Mesenchymal stem cell (in vitro differentiated cells and primary cell): ENCODE measurements at regions not wholly inside any gene's neighbourhood (a gene's known extent, or its start where the extent isn't known, plus 50 kb on each side); places are given as distances from the start of the nearest gene placed in this dataset.

Experiments
- DNase-seq: peaks from one replicate; pipeline ENCODE4 v3.0.0-alpha.2; 2013
- H2AFZ ChIP-seq: one replicate; pipeline ENCODE4 v1.6.1; 2013; ENCODE audit warnings: low read depth, mild to moderate bottlenecking, control low read depth, inconsistent platforms, low read length, moderate library complexity
- H2AK5ac ChIP-seq: 2 replicates; pipeline ENCODE4 v1.6.1; 2013; ENCODE audit warnings: low read length, moderate library complexity, mild to moderate bottlenecking, inconsistent platforms; ENCODE audit not compliant: severe bottlenecking
- H2BK120ac ChIP-seq: one replicate; pipeline ENCODE4 v1.6.1; 2013; ENCODE audit warnings: low read depth, mild to moderate bottlenecking, inconsistent platforms, low read length, moderate library complexity
- H2BK12ac ChIP-seq, 2 experiments: one replicate each; pipeline ENCODE4 v1.6.1; 2013; ENCODE audit warnings: inconsistent platforms in 2 of 2, low read length in 2 of 2, mild to moderate bottlenecking in 2 of 2, moderate library complexity in 2 of 2, control low read depth in 1 of 2
- H2BK15ac ChIP-seq: one replicate; pipeline ENCODE4 v1.6.1; 2013; ENCODE audit warnings: mild to moderate bottlenecking, low read depth, inconsistent platforms; ENCODE audit not compliant: poor library complexity, severe bottlenecking
- H2BK5ac ChIP-seq: 2 replicates; pipeline ENCODE4 v1.6.1; 2013; ENCODE audit warnings: low read depth, mild to moderate bottlenecking, low read length, control low read depth, inconsistent platforms; ENCODE audit not compliant: poor library complexity, severe bottlenecking
- H3K14ac ChIP-seq, 2 experiments: one replicate each; pipeline ENCODE4 v1.6.1; 2013; ENCODE audit warnings: inconsistent platforms in 2 of 2, low read length in 2 of 2, control low read depth in 1 of 2, mild to moderate bottlenecking in 1 of 2, moderate library complexity in 1 of 2
- H3K18ac ChIP-seq, 2 experiments: one replicate each; pipeline ENCODE4 v1.6.1; 2013; ENCODE audit warnings: inconsistent platforms in 2 of 2, low read length in 2 of 2, control low read depth in 1 of 2, low read depth in 1 of 2, mild to moderate bottlenecking in 1 of 2
- H3K23ac ChIP-seq, 2 experiments: one replicate each; pipeline ENCODE4 v1.6.1; 2013; ENCODE audit warnings: inconsistent platforms in 2 of 2, low read length in 2 of 2, mild to moderate bottlenecking in 2 of 2, moderate library complexity in 2 of 2, control low read depth in 1 of 2
- H3K27ac ChIP-seq: 2 replicates; pipeline ENCODE4 v1.5.1; 2013; ENCODE audit warnings: mild to moderate bottlenecking, moderate library complexity, low read length, control low read depth, inconsistent platforms; ENCODE audit not compliant: poor library complexity, severe bottlenecking
- H3K27me3 ChIP-seq, 2 experiments: 2 replicates each; pipeline versions ENCODE4 v1.6.1 to v1.7.0; 2013; ENCODE audit warnings: low read length in 2 of 2, mild to moderate bottlenecking in 2 of 2, moderate library complexity in 2 of 2, control low read depth in 1 of 2, inconsistent platforms in 1 of 2; ENCODE audit not compliant: control insufficient read depth in 1 of 2, insufficient read depth in 1 of 2
- H3K36me3 ChIP-seq, 2 experiments: 2 replicates each; pipeline versions ENCODE4 v1.6.1 to v1.7.0; 2013; ENCODE audit warnings: low read length in 2 of 2, control low read depth in 1 of 2, inconsistent platforms in 1 of 2, low read depth in 1 of 2, mild to moderate bottlenecking in 1 of 2; ENCODE audit not compliant: insufficient read depth in 2 of 2, control insufficient read depth in 1 of 2
- H3K4ac ChIP-seq, 2 experiments: one replicate each; pipeline ENCODE4 v1.6.1; 2013; ENCODE audit warnings: inconsistent platforms in 2 of 2, low read length in 2 of 2, mild to moderate bottlenecking in 2 of 2, moderate library complexity in 2 of 2, control low read depth in 1 of 2, low read depth in 1 of 2
- H3K4me1 ChIP-seq: 2 replicates; pipeline ENCODE4 v1.6.1; 2013; ENCODE audit warnings: low read depth, low read length, control low read depth; ENCODE audit not compliant: control insufficient read depth, insufficient read depth
- H3K4me2 ChIP-seq: 2 replicates; pipeline ENCODE4 v1.6.1; 2013; ENCODE audit warnings: low read length, mild to moderate bottlenecking, inconsistent platforms; ENCODE audit not compliant: poor library complexity, severe bottlenecking
- H3K4me3 ChIP-seq, 2 experiments: 2 replicates each; pipeline versions ENCODE4 v1.5.1 to v1.7.0; 2013; ENCODE audit warnings: low read length in 2 of 2, mild to moderate bottlenecking in 2 of 2, control low read depth in 1 of 2, low read depth in 1 of 2; ENCODE audit not compliant: insufficient read depth in 1 of 2
- H3K79me1 ChIP-seq: replicated peaks from 2 replicates; pipeline ENCODE4 v1.6.1; 2013; ENCODE audit warnings: mild to moderate bottlenecking, control low read depth, low read length, inconsistent platforms; ENCODE audit not compliant: poor library complexity, severe bottlenecking
- H3K9ac ChIP-seq: 2 replicates; pipeline ENCODE4 v1.7.0; 2013; ENCODE audit warnings: mild to moderate bottlenecking, low read length, moderate library complexity
- H3K9me3 ChIP-seq: 2 replicates; pipeline ENCODE4 v1.7.0; 2013; ENCODE audit warnings: mild to moderate bottlenecking, low read length; ENCODE audit not compliant: control insufficient read depth
- H4K8ac ChIP-seq: one replicate; pipeline ENCODE4 v1.6.1; 2013; ENCODE audit warnings: inconsistent platforms, mild to moderate bottlenecking, low read length, moderate library complexity
- H4K91ac ChIP-seq: one replicate; pipeline ENCODE4 v1.6.1; 2013; ENCODE audit warnings: mild to moderate bottlenecking, low read length, inconsistent platforms
- WGBS: methylation state at CpG from one replicate; pipeline ENCODE4 v1.1.7; 2013; ENCODE audit warnings: mixed read lengths; 5-methylcytosine and 5-hydroxymethylcytosine counted together

DNA sequence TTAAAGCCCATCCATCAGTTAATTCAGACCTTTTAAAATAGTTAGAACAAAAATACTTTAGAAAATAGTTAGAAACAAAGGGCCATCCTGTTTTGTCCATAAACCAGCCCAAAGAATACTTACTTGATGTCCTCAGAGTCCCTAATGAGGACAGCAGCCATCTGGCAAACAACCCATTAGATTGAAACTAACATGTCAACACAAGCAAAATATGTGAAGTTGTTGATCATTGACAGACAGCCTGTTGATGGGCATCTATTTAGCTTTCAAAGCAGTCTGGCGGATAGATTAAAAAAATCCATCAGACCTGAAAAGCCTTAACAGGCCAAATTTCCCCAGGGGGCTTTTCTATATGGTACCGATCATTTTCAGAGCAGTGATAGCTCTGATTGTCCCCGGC is 154.2 kb upstream of the TSHZ2 start:
- Histone ChIP-seq H3K79me1 (no peaks in the 10 kb centered on the region), H3K14ac (no peak overlapping the region), H3K9ac (no peak overlapping the region), H3K4me1 (no peaks in the 10 kb centered on the region), H3K18ac (no peak overlapping the region), H2AFZ (no peak overlapping the region), H3K23ac (no peak overlapping the region), H2BK120ac (no peak overlapping the region), H2AK5ac (no peak overlapping the region), H3K27me3 (no peaks in the 10 kb centered on the region), H3K4me2 (no peak overlapping the region), H3K27ac (no peak overlapping the region), H3K4me3 (no peak overlapping the region), H2BK15ac (no peak overlapping the region), H4K8ac (no peak overlapping the region), H4K91ac (no peak overlapping the region), H3K4ac (no peak overlapping the region), H2BK12ac (no peak overlapping the region), H2BK5ac (no peak overlapping the region), H3K36me3 (no peaks in the 10 kb centered on the region), H3K9me3 (no peaks in the 10 kb centered on the region)
- 64% methylated on average over 3 of the region's 3 CpGs for WGBS
- no peak for DNase-seq

DNA sequence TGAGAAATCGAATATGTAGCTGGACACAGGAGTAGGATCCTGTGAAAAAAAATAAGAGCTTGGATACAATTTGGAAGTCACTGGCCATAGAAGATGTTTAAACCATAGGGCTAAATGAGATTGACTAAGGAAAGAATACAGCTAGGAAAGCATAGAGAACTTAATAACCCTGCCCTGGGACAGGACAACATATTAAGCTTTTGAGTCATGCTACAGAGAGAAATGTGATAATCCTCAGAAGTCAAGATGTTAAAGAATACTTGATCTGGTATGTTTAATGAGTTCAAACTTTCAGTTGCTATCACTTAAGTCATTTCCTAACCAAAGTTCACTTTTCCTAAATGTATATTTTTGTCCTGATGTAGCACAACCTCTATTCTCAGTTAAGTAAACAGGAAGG is 154.6 kb upstream of the TSHZ2 start:
- Histone ChIP-seq H3K4ac (no peak overlapping the region), H3K4me1 (no peaks in the 10 kb centered on the region), H3K18ac (no peak overlapping the region), H2BK120ac (no peak overlapping the region), H3K36me3 (no peaks in the 10 kb centered on the region), H3K14ac (no peak overlapping the region), H2BK15ac (no peak overlapping the region), H2AFZ (no peak overlapping the region), H3K79me1 (no peaks in the 10 kb centered on the region), H2BK12ac (no peak overlapping the region), H3K23ac (no peak overlapping the region), H3K4me3 (no peak overlapping the region), H4K91ac (no peak overlapping the region), H3K4me2 (no peak overlapping the region), H3K27me3 (no peaks in the 10 kb centered on the region), H3K9ac (no peak overlapping the region), H2AK5ac (no peak overlapping the region), H3K9me3 (no peaks in the 10 kb centered on the region), H4K8ac (no peak overlapping the region), H2BK5ac (no peak overlapping the region), H3K27ac (no peak overlapping the region)
- 64% methylated on average over 1 of the region's 1 CpG for WGBS
- peak; percentile 0 for DNase-seq

DNA sequence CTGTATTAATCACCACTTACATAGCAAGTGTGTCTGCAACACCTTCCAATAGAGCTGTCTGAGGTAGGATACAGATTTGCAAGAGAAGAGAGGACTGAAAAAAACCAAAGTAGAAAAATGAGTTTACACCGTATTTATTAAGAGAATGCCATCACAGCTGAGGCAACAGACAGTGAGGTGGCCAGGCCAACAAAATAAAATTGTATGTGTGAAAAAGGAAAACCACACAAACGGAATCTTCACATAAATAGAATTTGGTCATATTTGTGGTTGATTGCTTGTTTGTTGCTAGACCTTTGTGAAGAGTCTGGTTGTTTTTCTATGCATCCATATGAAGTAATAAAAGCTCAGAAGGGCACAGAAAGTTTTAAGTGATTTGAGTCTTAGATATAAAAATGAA is 157.8 kb upstream of the TSHZ2 start:
- Histone ChIP-seq H3K36me3 (no peaks in the 10 kb centered on the region), H3K9ac (no peak overlapping the region), H3K4me3 (no peak overlapping the region), H2BK15ac (no peak overlapping the region), H3K18ac (no peak overlapping the region), H3K4ac (no peak overlapping the region), H2BK12ac (no peak overlapping the region), H4K8ac (no peak overlapping the region), H3K27ac (no peak overlapping the region), H3K27me3 (no peaks in the 10 kb centered on the region), H3K4me1 (no peaks in the 10 kb centered on the region), H2BK120ac (no peak overlapping the region), H3K4me2 (no peak overlapping the region), H2BK5ac (no peak overlapping the region), H3K14ac (no peak overlapping the region), H3K79me1 (no peaks in the 10 kb centered on the region), H3K23ac (no peak overlapping the region), H2AFZ (no peak overlapping the region), H4K91ac (no peak overlapping the region), H2AK5ac (no peak overlapping the region), H3K9me3 (no peaks in the 10 kb centered on the region)
- 98% methylated on average over 2 of the region's 2 CpGs for WGBS
- no peak for DNase-seq

GRCh38 chr20:52812231-52812847 is 159.8 kb upstream of the TSHZ2 start:
- Histone ChIP-seq H3K9me3 (no peaks in the 10 kb centered on the region), H3K27me3 (no peaks in the 10 kb centered on the region), H3K27ac (no peak overlapping the region), H2BK120ac (no peak overlapping the region), H2BK15ac (no peak overlapping the region), H3K4me3 (no peak overlapping the region), H4K91ac (no peak overlapping the region), H2AK5ac (no peak overlapping the region), H3K18ac (peak overlapping the region in 1 of 2 experiments; percentile 26), H4K8ac (no peak overlapping the region), H2BK5ac (no peak overlapping the region), H3K23ac (no peak overlapping the region), H3K4ac (no peak overlapping the region), H3K4me2 (no peak overlapping the region), H3K36me3 (no peaks in the 10 kb centered on the region), H3K9ac (no peak overlapping the region), H3K79me1 (no peaks in the 10 kb centered on the region), H3K4me1 (no peaks in the 10 kb centered on the region), H2BK12ac (no peak overlapping the region), H3K14ac (peak overlapping the region in 1 of 2 experiments; percentile 59), H2AFZ (no peak overlapping the region)
- WGBS = 86% methylated on average over 4 of the region's 4 CpGs
- no peak for DNase-seq
